ENCODE measurements at regions not wholly inside any gene's neighbourhood (a gene's known extent, or its start where the extent isn't known, plus 50 kb on each side); places are given as distances from the start of the nearest gene placed in this dataset.

- TF ChIP-seq CTCF (IDR thresholded peaks at IDR 0.05), result no peak
- no peaks in the 10 kb centered on the region for H3K27me3 ChIP-seq
- H3K4me1 ChIP-seq, result no peaks in the 10 kb centered on the region
- DNase-seq, result no peak
- no peaks in the 10 kb centered on the region for H3K36me3 ChIP-seq
- H3K27ac ChIP-seq, result no peak overlapping the region
- intact Hi-C loops (cut with DNase I; ENCODE audit: low total_unique reads), result no loop called here
- no peak overlapping the region for H3K4me3 ChIP-seq
- no peaks in the 10 kb centered on the region for H3K9me3 ChIP-seq
Measured at GRCh38 chr3:187994221-187995042, 159.5 kb upstream of the LPP start.

GRCh38 chr3:187995043-187995400 is 158.9 kb upstream of the LPP start:
- Histone ChIP-seq H3K4me1 (no peaks in the 10 kb centered on the region), H3K27me3 (no peaks in the 10 kb centered on the region), H3K36me3 (no peaks in the 10 kb centered on the region), H3K4me3 (no peak overlapping the region), H3K9me3 (no peaks in the 10 kb centered on the region), H3K27ac (no peak overlapping the region)
- no peak for DNase-seq
- TF ChIP-seq CTCF (IDR thresholded peaks at IDR 0.05), result no peak
- intact Hi-C loops (cut with DNase I; ENCODE audit: low total_unique reads), result no loop called here

GRCh38 chr3:187995667-187996066 is 158.3 kb upstream of the LPP start:
- no peak overlapping the region for H3K4me3 ChIP-seq
- no peaks in the 10 kb centered on the region for H3K36me3 ChIP-seq
- no peak overlapping the region for H3K27ac ChIP-seq
- no peak for DNase-seq
- H3K9me3 ChIP-seq, result no peaks in the 10 kb centered on the region
- intact Hi-C loops (cut with DNase I; ENCODE audit: low total_unique reads), result no loop called here
- H3K4me1 ChIP-seq, result no peaks in the 10 kb centered on the region
- H3K27me3 ChIP-seq, result no peaks in the 10 kb centered on the region
- no peak for TF ChIP-seq CTCF (IDR thresholded peaks at IDR 0.05)

GRCh38 chr3:187996609-187997008 is 157.3 kb upstream of the LPP start:
- no peaks in the 10 kb centered on the region for H3K4me1 ChIP-seq
- no peak for TF ChIP-seq CTCF (IDR thresholded peaks at IDR 0.05)
- intact Hi-C loops (cut with DNase I; ENCODE audit: low total_unique reads), result no loop called here
- no peak overlapping the region for H3K27ac ChIP-seq
- H3K36me3 ChIP-seq, result no peaks in the 10 kb centered on the region
- DNase-seq, result no peak
- no peak overlapping the region for H3K4me3 ChIP-seq
- no peaks in the 10 kb centered on the region for H3K27me3 ChIP-seq
- H3K9me3 ChIP-seq, result no peaks in the 10 kb centered on the region

- no peaks in the 10 kb centered on the region for H3K9me3 ChIP-seq
- no peaks in the 10 kb centered on the region for H3K4me1 ChIP-seq
- no peaks in the 10 kb centered on the region for H3K27me3 ChIP-seq
- no peak overlapping the region for H3K27ac ChIP-seq
- no peak for DNase-seq
- H3K36me3 ChIP-seq, result no peaks in the 10 kb centered on the region
- no peak overlapping the region for H3K4me3 ChIP-seq
- intact Hi-C loops (cut with DNase I; ENCODE audit: low total_unique reads), result no loop called here
- no peak for TF ChIP-seq CTCF (IDR thresholded peaks at IDR 0.05)
Measured at GRCh38 chr3:187997490-187997889, 156.5 kb upstream of the LPP start.
